ENCODE measurements at regions not wholly inside any gene's neighbourhood (a gene's known extent, or its start where the extent isn't known, plus 50 kb on each side); places are given as distances from the start of the nearest gene placed in this dataset.

GRCh38 chr1:237972186-237972585 is 81.5 kb upstream of the ZP4 start:
- no peaks in the 10 kb centered on the region for H3K27me3 ChIP-seq (ENCODE audit: control insufficient read depth in 1 of 2, insufficient read depth in 2 of 2, low read length in 2 of 2)
- no peak overlapping the region for H3K4me3 ChIP-seq (replicated peaks in 1 of 3; ENCODE audit: insufficient read depth in 1 of 3, low read depth in 2 of 3, low read length in 3 of 3)
- H3K4me2 ChIP-seq (ENCODE audit: low read depth, low read length) = no peak overlapping the region
- in situ Hi-C loops (cut with HindIII; ENCODE audit: extremely low pct_ligation_motif_present, low pct_unique_long_range_greater_than_20kb) (no loop called here), intact Hi-C loops (cut with micrococcal nuclease; ENCODE audit: unreplicated experiment) (no loop called here)
- FAIRE-seq = no peak
- no peaks in the 10 kb centered on the region for H3K79me2 ChIP-seq (ENCODE audit: insufficient read depth, low read length)
- no peak overlapping the region for H3K27ac ChIP-seq (ENCODE audit: extremely low read length, insufficient read depth, low read length)
- BruUV-seq (replicated peaks) = no TSS peak
- ATAC-seq = no peak
- DNase-seq (ENCODE audit: low spot score) = no peak
- H4K20me1 ChIP-seq (ENCODE audit: insufficient read depth, low read length) = no peaks in the 10 kb centered on the region
- no peak overlapping the region for H3K9ac ChIP-seq (ENCODE audit: insufficient read depth, low read depth, low read length)
- no peaks in the 10 kb centered on the region for H3K36me3 ChIP-seq (replicated peaks in 1 of 2; ENCODE audit: control insufficient read depth in 1 of 2, insufficient read depth in 2 of 2, low read length in 2 of 2)
- TF ChIP-seq THYN1 (CRISPR knock-in tag; IDR thresholded peaks at IDR 0.05; ENCODE audit: borderline replicate concordance, low read depth) = no peak
- no peak for TF ChIP-seq MYC (CRISPR knock-in tag; IDR thresholded peaks at IDR 0.05; ENCODE audit: borderline replicate concordance)
- no peak for TF ChIP-seq ZMAT5 (CRISPR knock-in tag; IDR thresholded peaks at IDR 0.05; ENCODE audit: borderline replicate concordance, low read depth)
- TF ChIP-seq ZBTB49 (CRISPR knock-in tag; IDR thresholded peaks at IDR 0.05; ENCODE audit: borderline replicate concordance) = no peak
- TF ChIP-seq BCLAF1 (IDR thresholded peaks at IDR 0.05) = no peak
- ChIA-PET CTCF (ENCODE audit: low intra/inter-chr PET ratio, low total read pairs) (no interaction called here), POLR2A (no interaction called here)
- no peaks in the 10 kb centered on the region for H3K4me1 ChIP-seq (ENCODE audit: insufficient read depth, low read length)
- peaks cover 91% of the 10 kb centered on the region for H3K9me3 ChIP-seq (ENCODE audit: low read length)
- WGBS (ENCODE audit: low lambda C conversion rate) = 36% methylated on average over 4 of the region's 4 CpGs
- no peak overlapping the region for H2AFZ ChIP-seq (ENCODE audit: low read length)
